Heart right ventricle (tissue), 16 donors: ENCODE measurements at regions not wholly inside any gene's neighbourhood (a gene's known extent, or its start where the extent isn't known, plus 50 kb on each side); places are given as distances from the start of the nearest gene placed in this dataset.

Experiments used
- ATAC-seq, 8 donors: fragments of 200-7000 bp; cut with Tn5 transposase; one replicate each; pipeline ENCODE4 v1.9.1; 2020; ENCODE audit warnings: mild to moderate bottlenecking in 8 of 8, moderate library complexity in 8 of 8, moderate number of reproducible peaks in 1 of 8
- DNase-seq, 2 donors: peaks; one replicate each; pipeline ENCODE4 v3.0.0-alpha.2; 2020
- H3K27ac ChIP-seq, 10 donors: fragments of 200-600 bp; sonication (generic) in 2 of 10; one replicate each; pipeline versions ENCODE4 v1.5.0 to v1.8.0; 2020 to 2022; ENCODE audit warnings: mild to moderate bottlenecking in 3 of 10
- H3K27me3 ChIP-seq, 7 donors: fragments of 200-600 bp; one replicate each; pipeline ENCODE4 v1.8.0; 2021 to 2022; ENCODE audit warnings: mild to moderate bottlenecking in 2 of 7
- H3K36me3 ChIP-seq, 9 donors: fragments of 200-600 bp; sonication (generic) in 1 of 9; one replicate each; pipeline versions ENCODE4 v1.5.0 to v1.8.0; 2020 to 2022; ENCODE audit warnings: mild to moderate bottlenecking in 2 of 9
- H3K4me1 ChIP-seq, 9 donors: fragments of 200-600 bp; sonication (generic) in 1 of 9; one replicate each; pipeline versions ENCODE4 v1.5.0 to v1.8.0; 2020 to 2022; ENCODE audit warnings: mild to moderate bottlenecking in 4 of 9
- H3K4me3 ChIP-seq, 10 donors: fragments of 200-600 bp; sonication (generic) in 2 of 10; one replicate each; pipeline versions ENCODE4 v1.5.0 to v1.8.0; 2020 to 2022; ENCODE audit warnings: mild to moderate bottlenecking in 7 of 10, moderate library complexity in 2 of 10
- H3K9me3 ChIP-seq, 11 donors: fragments of 200-600 bp in 10 of 11; sonication (generic) in 2 of 11; one replicate each; pipeline versions ENCODE4 v1.5.0 to v1.8.0; 2013 to 2022; ENCODE audit warnings: mild to moderate bottlenecking in 2 of 11, control low read depth in 1 of 11, moderate library complexity in 1 of 11
- CTCF ChIP-seq, 9 donors: fragments of 200-600 bp; sonication (generic) in 2 of 9; IDR thresholded peaks; one replicate each; pipeline versions ENCODE4 v1.5.0 to v1.8.0; 2021 to 2022; ENCODE audit warnings: antibody characterized with exemption in 9 of 9, mild to moderate bottlenecking in 5 of 9, moderate library complexity in 1 of 9
- WGBS, 2 donors: extraction: QIAGEN DNeasy Blood & Tissue Kit; methylation state at CpG; one replicate each; pipeline ENCODE4 v1.1.7; 2013; ENCODE audit warnings: inconsistent platforms in 1 of 2; 5-methylcytosine and 5-hydroxymethylcytosine counted together
- intact Hi-C, 10 donors: fragments of 100-400 bp; cut with DNase I; formaldehyde crosslinking; loops; one replicate each; pipeline versions ENCODE4 v1.11.1 to v1.14.2; 2022
- donor health status: Arrhythmogenic right ventricular cardiomyopathy.
- donor health status: ischemic (EF 13 %, LVEDD 7.1; RV severe dilation, severe dysfunction).
- donor health status: healthy with polysubstance abuse.
- donor health status: DM: no; HTN: yes; CAD: no.
- donor health status: DM: no; HTN: no; CAD: no.
- donor health status: ischemic (EF 25% LVEDD 6.9; RV normal size, moderate dysfunction).
- donor health status: ischemic (EF 25% LVEDD 5.7; RV mildly dilated, moderate dysfunction).
- donor health status: healthy.
- donor health status: DM: yes; HTN: yes; CAD: no.
- donor health status: Ischemic cardiomyopathy.
- donor health status: ischemic (EF 35%, LVEDD 5.7; RV mildly dilated, moderate dysfunction).
- donor health status: nonischemic (EF 11% LVEDD 7.7; RV severe dilation, severe dysfunction).
- donor health status: DM: yes; HTN: yes; CAD: no.
- donor health status: PGD.
- donor health status: ischemic (EF 29% LVEDD 5.4; RV normal size, mild dysfunction).
- donor health status: nonischemic (EF 23%, LVEDD 6.1; RV moderate dilation, normal function).

DNA sequence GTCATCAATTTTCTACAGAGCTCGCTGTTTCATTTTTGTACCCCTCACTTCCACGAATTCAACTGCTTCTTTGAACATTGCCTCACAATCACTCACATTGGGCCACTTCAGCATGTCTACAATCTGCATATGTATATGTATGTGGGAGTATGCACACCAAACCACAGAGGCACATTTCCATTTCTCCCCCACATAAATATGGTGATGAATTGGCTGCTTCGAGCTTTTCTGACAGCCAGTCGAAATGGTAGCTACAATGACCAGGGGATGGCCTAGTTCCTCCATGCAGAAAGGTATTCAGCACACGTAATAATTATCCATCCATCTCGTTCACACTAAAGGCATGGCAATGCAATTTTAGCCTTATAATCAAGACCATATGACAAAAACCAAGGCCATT is 229.6 kb upstream of the ESRRG start:
- Histone ChIP-seq H3K27ac (no peak overlapping the region), H3K4me3 (no peak overlapping the region), H3K9me3 (peaks cover 0 to 14% (median 0%) of the 10 kb centered on the region in 11 donors), H3K4me1 (no peaks in the 10 kb centered on the region), H3K27me3 (no peaks in the 10 kb centered on the region), H3K36me3 (no peaks in the 10 kb centered on the region)
- DNase-seq (no peak), ATAC-seq (no peak)
- intact Hi-C loops = no loop called here
- TF ChIP-seq CTCF (IDR thresholded peaks at IDR 0.05) = no peak
- 80 to 87% methylated on average over 6 of the region's 6 CpGs for WGBS, 2 donors

GRCh38 chr1:216945538-216946080 is 222.4 kb upstream of the ESRRG start:
- DNase-seq = no peak
- Histone ChIP-seq H3K9me3 (no peaks in the 10 kb centered on the region), H3K4me3 (no peak overlapping the region), H3K36me3 (no peaks in the 10 kb centered on the region), H3K4me1 (no peaks in the 10 kb centered on the region), H3K27me3 (no peaks in the 10 kb centered on the region), H3K27ac (no peak overlapping the region)
- 87 to 93% methylated on average over 2 of the region's 2 CpGs for WGBS, 2 donors
- TF ChIP-seq CTCF (IDR thresholded peaks at IDR 0.05) = no peak
- intact Hi-C loops = loop anchor here in 1 of 10 donors (10.0 kb wide), 1 partner anchor 191 kb away; no protein-coding TSS in a partner anchor
- no peak for ATAC-seq

GRCh38 chr1:216944864-216945510 is 221.8 kb upstream of the ESRRG start:
- no peak for ATAC-seq
- no peak for TF ChIP-seq CTCF (IDR thresholded peaks at IDR 0.05)
- H3K4me1 ChIP-seq = no peaks in the 10 kb centered on the region
- no peak overlapping the region for H3K4me3 ChIP-seq
- no peak overlapping the region for H3K27ac ChIP-seq
- H3K9me3 ChIP-seq = no peaks in the 10 kb centered on the region
- intact Hi-C loops = loop anchor here in 1 of 10 donors (10.0 kb wide), 1 partner anchor 190 kb away; no protein-coding TSS in a partner anchor
- no peak for DNase-seq
- no peaks in the 10 kb centered on the region for H3K27me3 ChIP-seq
- H3K36me3 ChIP-seq = no peaks in the 10 kb centered on the region
- 74 to 80% methylated on average over 4 of the region's 4 CpGs for WGBS, 2 donors

DNA sequence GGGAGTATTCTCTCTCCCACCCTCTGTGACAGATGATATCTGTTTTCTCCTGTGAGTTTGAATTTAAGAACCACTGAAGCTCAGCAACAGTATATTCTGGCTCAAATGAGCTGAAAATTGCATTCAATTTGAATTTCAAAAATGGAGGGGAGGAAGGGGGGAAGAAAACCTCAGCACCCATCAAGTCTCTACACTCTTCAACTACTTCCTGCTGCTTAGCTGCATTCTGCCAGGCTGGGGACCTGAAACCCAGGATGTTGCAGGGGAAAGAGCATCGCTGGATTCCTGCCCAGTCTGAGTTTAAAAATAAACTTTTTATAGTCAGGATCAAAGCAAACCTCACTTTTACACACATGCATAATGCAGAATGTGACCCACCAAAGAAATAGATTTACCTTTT is 214.3 kb upstream of the ESRRG start:
- Histone ChIP-seq H3K36me3 (no peaks in the 10 kb centered on the region), H3K9me3 (no peaks in the 10 kb centered on the region), H3K27ac (no peak overlapping the region), H3K4me3 (no peak overlapping the region), H3K27me3 (no peaks in the 10 kb centered on the region), H3K4me1 (no peaks in the 10 kb centered on the region)
- TF ChIP-seq CTCF (IDR thresholded peaks at IDR 0.05) = no peak
- DNase-seq = no peak
- no peak for ATAC-seq
- WGBS, 2 donors = 21 to 23% methylated on average over 1 of the region's 1 CpG
- intact Hi-C loops = no loop called here
